ENCODE measurements at regions not wholly inside any gene's neighbourhood (a gene's known extent, or its start where the extent isn't known, plus 50 kb on each side); places are given as distances from the start of the nearest gene placed in this dataset.
"Not testable (repeated sequence)": the region's sequence is repeated elsewhere in the genome, so short reads cannot be mapped to it uniquely, and the experiment has no call there.

GRCh38 chr7:32762206-32762924, 129.2 kb downstream of the KBTBD2 start:
- not testable (repeated sequence) for DNase-seq

- no peak for DNase-seq
Observed at GRCh38 chr7:32761451-32762205, 129.9 kb downstream of the KBTBD2 start.

GRCh38 chr7:32760755-32761154, 130.8 kb downstream of the KBTBD2 start:
- not testable (repeated sequence) for DNase-seq

- not testable (repeated sequence) for DNase-seq
Observed at GRCh38 chr7:32759859-32760258, 131.7 kb downstream of the KBTBD2 start.

- not testable (repeated sequence) for DNase-seq
Observed at GRCh38 chr7:32753872-32754271, 137.7 kb downstream of the KBTBD2 start.

GRCh38 chr7:32748337-32748736, 143.2 kb downstream of the KBTBD2 start:
- DNase-seq, result not testable (repeated sequence)

- not testable (repeated sequence) for DNase-seq
Observed at GRCh38 chr7:32747443-32748148, 144.0 kb downstream of the KBTBD2 start.

- not testable (repeated sequence) for DNase-seq
Observed at GRCh38 chr7:32741853-32742476, 149.6 kb downstream of the KBTBD2 start.

- DNase-seq, result not testable (repeated sequence)
Observed at GRCh38 chr7:32739749-32740148, 151.8 kb downstream of the KBTBD2 start.

- not testable (repeated sequence) for DNase-seq
Observed at GRCh38 chr7:32738390-32738789, 153.2 kb downstream of the KBTBD2 start.

- DNase-seq, result not testable (repeated sequence)
Observed at GRCh38 chr7:32732767-32733166, 158.8 kb downstream of the KBTBD2 start.

GRCh38 chr7:32729335-32729675, 162.3 kb downstream of the KBTBD2 start:
- not testable (repeated sequence) for DNase-seq

- DNase-seq, result peak; percentile 0
Observed at GRCh38 chr7:32728412-32729334, 162.9 kb downstream of the KBTBD2 start.

GRCh38 chr7:32727483-32728411, 163.8 kb downstream of the KBTBD2 start:
- DNase-seq, result not testable (repeated sequence)

- not testable (repeated sequence) for DNase-seq
Observed at GRCh38 chr7:32722837-32723236, 168.7 kb downstream of the KBTBD2 start.

- DNase-seq, result no peak
Observed at GRCh38 chr7:32694182-32694581, 197.4 kb downstream of the KBTBD2 start.

- not testable (repeated sequence) for DNase-seq
Observed at GRCh38 chr7:32691965-32692815, 196.9 kb downstream of the AVL9 start.

GRCh38 chr7:32688092-32688491, 192.8 kb downstream of the AVL9 start:
- DNase-seq, result not testable (repeated sequence)

- no peak for DNase-seq
Observed at GRCh38 chr7:32681174-32681518, 185.9 kb downstream of the AVL9 start.
